Natural killer cell (primary cell): ENCODE measurements at regions not wholly inside any gene's neighbourhood (a gene's known extent, or its start where the extent isn't known, plus 50 kb on each side); places are given as distances from the start of the nearest gene placed in this dataset.

Experiments used
- ATAC-seq, 3 donors: fragments of 150-1000 bp in 2 of 3; fragments of 200-7000 bp in 1 of 3; cut with Tn5 transposase; 1 replicate in 1 of 3; 2 replicates in 2 of 3; pipeline ENCODE4 v1.10.0; 2021; ENCODE audit warnings: mild to moderate bottlenecking in 2 of 3, moderate library complexity in 2 of 3
- DNase-seq, 2 donors: peaks; one replicate each; pipeline versions ENCODE4 v3.0.0 to v3.0.0-alpha.2; 2013 to 2021; ENCODE audit warnings: mixed read lengths in 1 of 2
- H3K27ac ChIP-seq: one replicate; pipeline ENCODE4 v1.5.1; 2013; ENCODE audit warnings: mild to moderate bottlenecking, low read length
- H3K27me3 ChIP-seq: one replicate; pipeline ENCODE4 v1.6.1; 2013; ENCODE audit warnings: low read length; ENCODE audit not compliant: control insufficient read depth, insufficient read depth
- H3K36me3 ChIP-seq: one replicate; pipeline ENCODE4 v1.6.1; 2013; ENCODE audit warnings: low read length; ENCODE audit not compliant: control insufficient read depth, insufficient read depth
- H3K4me1 ChIP-seq: one replicate; pipeline ENCODE4 v1.6.1; 2013; ENCODE audit warnings: low read length; ENCODE audit not compliant: control insufficient read depth, insufficient read depth
- H3K4me3 ChIP-seq: one replicate; pipeline ENCODE4 v1.5.1; 2013; ENCODE audit warnings: low read length
- H3K9me3 ChIP-seq: one replicate; pipeline ENCODE4 v1.6.1; 2013; ENCODE audit warnings: low read length; ENCODE audit not compliant: control insufficient read depth, insufficient read depth
- H3K27ac Mint-ChIP-seq, 2 donors: one replicate each; pipeline ENCODE4 v1.8.0; 2022; ENCODE audit warnings: mild to moderate bottlenecking in 2 of 2, mixed read lengths in 2 of 2, moderate library complexity in 1 of 2
- H3K27me3 Mint-ChIP-seq, 2 donors: one replicate each; pipeline ENCODE4 v1.8.0; 2022; ENCODE audit warnings: low read depth in 2 of 2, mixed read lengths in 2 of 2
- H3K36me3 Mint-ChIP-seq: one replicate; pipeline ENCODE4 v1.8.0; 2022; ENCODE audit warnings: mixed read lengths
- H3K4me1 Mint-ChIP-seq, 2 donors: one replicate each; pipeline ENCODE4 v1.8.0; 2022; ENCODE audit warnings: mixed read lengths in 2 of 2
- H3K4me3 Mint-ChIP-seq: one replicate; pipeline ENCODE4 v1.8.0; 2022; ENCODE audit warnings: mild to moderate bottlenecking, moderate library complexity, mixed read lengths
- H3K9me3 Mint-ChIP-seq, 2 donors: one replicate each; pipeline ENCODE4 v1.8.0; 2022; ENCODE audit warnings: mixed read lengths in 2 of 2
- CTCF ChIP-seq: fragments of 200-600 bp; IDR thresholded peaks from one replicate; pipeline ENCODE4 v1.8.0; 2022; ENCODE audit warnings: antibody characterized with exemption
- WGBS: methylation state at CpG from one replicate; pipeline ENCODE4 v1.1.7; 2013; ENCODE audit warnings: missing lambda C conversion rate; ENCODE audit not compliant: insufficient coverage; 5-methylcytosine and 5-hydroxymethylcytosine counted together
- intact Hi-C: fragments of 100-400 bp; cut with micrococcal nuclease; formaldehyde crosslinking; loops from one replicate; pipeline ENCODE4 v1.14.2; 2022

GRCh38 chr2:35787302-35788031, 568.1 kb upstream of the CRIM1 start:
- H3K27ac Mint-ChIP-seq: no peak overlapping the region
- TF ChIP-seq CTCF: no peak
- Histone ChIP-seq H3K4me1 (no peaks in the 10 kb centered on the region), H3K27me3 (no peaks in the 10 kb centered on the region), H3K9me3 (peaks cover 10% of the 10 kb centered on the region), H3K4me3 (no peak overlapping the region), H3K27ac (no peak overlapping the region), H3K36me3 (no peaks in the 10 kb centered on the region)
- intact Hi-C loops: no loop called here
- H3K9me3 Mint-ChIP-seq: peaks cover 0 to 5% of the 10 kb centered on the region in 2 donors
- no peaks in the 10 kb centered on the region for H3K27me3 Mint-ChIP-seq
- H3K36me3 Mint-ChIP-seq: no peaks in the 10 kb centered on the region
- H3K4me1 Mint-ChIP-seq: no peaks in the 10 kb centered on the region
- no peak for DNase-seq
- ATAC-seq: no peak
- WGBS: 71% methylated on average over 4 of the region's 4 CpGs
- H3K4me3 Mint-ChIP-seq: no peak overlapping the region

DNA sequence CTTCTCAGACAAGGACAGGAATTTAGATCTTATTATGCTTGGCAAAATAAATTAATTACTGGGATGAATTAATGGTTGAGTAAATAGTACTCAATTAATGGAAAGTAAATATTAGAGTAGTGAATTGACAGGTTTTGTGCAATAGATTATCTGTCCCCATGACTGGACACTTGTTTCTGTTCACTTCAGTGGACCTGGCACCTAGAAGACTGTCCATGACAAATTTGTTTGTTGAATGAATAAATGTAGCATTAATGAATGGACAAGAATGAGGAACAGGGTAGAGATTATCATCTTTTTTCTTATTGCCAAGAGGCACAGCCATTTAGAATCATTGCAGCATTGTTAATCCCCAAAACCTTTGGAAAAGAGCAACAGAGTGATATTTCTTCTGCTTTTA, 570.0 kb upstream of the CRIM1 start:
- no peaks in the 10 kb centered on the region for H3K4me1 ChIP-seq
- no peak for TF ChIP-seq CTCF
- H3K36me3 Mint-ChIP-seq: no peaks in the 10 kb centered on the region
- DNase-seq (no peak), ATAC-seq (no peak)
- H3K27me3 ChIP-seq: no peaks in the 10 kb centered on the region
- H3K9me3 ChIP-seq: peaks cover 10% of the 10 kb centered on the region
- H3K4me3 ChIP-seq: no peak overlapping the region
- H3K4me1 Mint-ChIP-seq: no peaks in the 10 kb centered on the region
- H3K27ac Mint-ChIP-seq: no peak overlapping the region
- intact Hi-C loops: no loop called here
- H3K4me3 Mint-ChIP-seq: no peak overlapping the region
- no peaks in the 10 kb centered on the region for H3K36me3 ChIP-seq
- no peak overlapping the region for H3K27ac ChIP-seq
- peaks cover 0 to 6% of the 10 kb centered on the region in 2 donors for H3K9me3 Mint-ChIP-seq
- H3K27me3 Mint-ChIP-seq: no peaks in the 10 kb centered on the region

DNA sequence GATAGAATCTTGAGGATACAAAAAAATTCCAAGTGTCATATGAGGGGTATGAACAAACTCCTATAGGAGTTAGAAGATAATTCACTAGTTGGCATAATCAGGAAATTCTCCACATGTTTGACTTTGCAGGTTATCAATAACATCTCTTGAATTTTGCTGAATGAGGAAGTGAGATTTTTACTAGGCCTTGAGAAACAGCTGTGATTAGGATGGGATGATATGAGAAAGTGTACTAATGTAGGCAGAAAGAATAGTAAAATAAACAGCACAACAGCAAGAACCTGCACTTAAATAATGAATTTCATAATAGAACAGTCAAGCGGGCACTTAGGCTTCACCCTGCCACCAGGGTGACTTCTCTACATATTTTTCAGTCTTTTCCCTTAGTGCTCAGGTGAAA, 570.8 kb upstream of the CRIM1 start:
- DNase-seq (no peak), ATAC-seq (no peak)
- Histone ChIP-seq H3K27me3 (no peaks in the 10 kb centered on the region), H3K27ac (no peak overlapping the region), H3K9me3 (peaks cover 10% of the 10 kb centered on the region), H3K36me3 (no peaks in the 10 kb centered on the region), H3K4me3 (no peak overlapping the region), H3K4me1 (no peaks in the 10 kb centered on the region)
- H3K4me3 Mint-ChIP-seq: no peak overlapping the region
- no peaks in the 10 kb centered on the region for H3K4me1 Mint-ChIP-seq
- H3K27ac Mint-ChIP-seq: no peak overlapping the region
- no peak for TF ChIP-seq CTCF
- intact Hi-C loops: no loop called here
- H3K9me3 Mint-ChIP-seq: peaks cover 0 to 10% of the 10 kb centered on the region in 2 donors
- WGBS: 79% methylated on average over 1 of the region's 1 CpG
- no peaks in the 10 kb centered on the region for H3K27me3 Mint-ChIP-seq
- no peaks in the 10 kb centered on the region for H3K36me3 Mint-ChIP-seq

DNA sequence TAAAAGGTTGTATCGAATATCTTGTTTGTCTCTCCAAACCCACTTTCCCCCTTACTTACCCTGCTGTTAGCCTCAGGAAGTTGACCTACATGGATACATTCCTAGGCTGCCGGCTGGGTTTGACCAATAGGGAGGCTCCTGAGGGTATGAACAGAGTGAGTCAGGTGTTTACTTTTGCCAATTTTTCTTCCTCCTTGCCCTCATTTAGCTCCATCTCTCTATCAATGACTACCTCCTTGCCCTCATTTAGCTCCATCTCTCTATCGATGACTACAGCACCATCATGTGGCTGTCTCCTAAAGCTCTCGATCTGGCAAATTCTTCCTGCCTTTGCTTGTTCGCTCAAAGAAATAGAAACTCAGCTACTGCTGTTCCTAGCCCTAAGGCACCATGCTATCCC, 571.9 kb upstream of the CRIM1 start:
- Mint-ChIP-seq H3K4me3 (no peak overlapping the region), H3K27me3 (no peaks in the 10 kb centered on the region), H3K36me3 (no peaks in the 10 kb centered on the region), H3K4me1 (no peaks in the 10 kb centered on the region), H3K27ac (no peak overlapping the region), H3K9me3 (peaks cover 0 to 10% of the 10 kb centered on the region in 2 donors)
- no peak for ATAC-seq
- Histone ChIP-seq H3K27ac (no peak overlapping the region), H3K4me3 (no peak overlapping the region), H3K27me3 (no peaks in the 10 kb centered on the region), H3K9me3 (peaks cover 10% of the 10 kb centered on the region), H3K4me1 (no peaks in the 10 kb centered on the region), H3K36me3 (no peaks in the 10 kb centered on the region)
- WGBS: 80% methylated on average over 4 of the region's 5 CpGs
- intact Hi-C loops: no loop called here
- DNase-seq: no peak
- TF ChIP-seq CTCF: no peak
